SHP77 treated with DMSO at 0.1 percent for 48 hours (cell line): ENCODE measurements at regions not wholly inside any gene's neighbourhood (a gene's known extent, or its start where the extent isn't known, plus 50 kb on each side); places are given as distances from the start of the nearest gene placed in this dataset.
A peak's percentile ranks its signal among the peaks of the same experiment; 100 is the strongest.
"Not testable (repeated sequence)": the region's sequence is repeated elsewhere in the genome, so short reads cannot be mapped to it uniquely, and the experiment has no call there.

Experiments
- DNase-seq: peaks from one replicate; lab custom pipeline; 2025; lab: John Stamatoyannopoulos, UW

- not testable (repeated sequence) for DNase-seq
Observed at GRCh38 chr11:89615642-89616041, 94.5 kb upstream of the TRIM77 start.

DNA sequence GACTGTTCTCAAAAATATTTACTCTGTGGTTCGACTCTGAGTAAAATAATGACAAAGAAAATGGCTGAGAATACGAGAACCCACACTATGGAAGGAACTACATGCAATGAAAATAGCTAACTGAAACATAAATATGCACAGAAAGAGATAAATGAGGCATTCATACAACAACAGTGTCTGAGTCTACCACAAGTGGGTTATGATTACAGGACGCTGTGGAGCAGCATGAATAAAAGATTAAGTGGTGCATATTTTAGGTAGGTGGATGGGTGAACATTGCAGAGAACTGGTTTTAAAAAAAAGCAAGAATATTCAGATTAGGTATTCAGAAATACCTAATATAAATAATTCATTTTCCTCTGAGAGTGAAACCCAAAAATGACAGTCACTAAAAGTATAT lies 93.9 kb upstream of the TRIM77 start:
- not testable (repeated sequence) for DNase-seq

DNA sequence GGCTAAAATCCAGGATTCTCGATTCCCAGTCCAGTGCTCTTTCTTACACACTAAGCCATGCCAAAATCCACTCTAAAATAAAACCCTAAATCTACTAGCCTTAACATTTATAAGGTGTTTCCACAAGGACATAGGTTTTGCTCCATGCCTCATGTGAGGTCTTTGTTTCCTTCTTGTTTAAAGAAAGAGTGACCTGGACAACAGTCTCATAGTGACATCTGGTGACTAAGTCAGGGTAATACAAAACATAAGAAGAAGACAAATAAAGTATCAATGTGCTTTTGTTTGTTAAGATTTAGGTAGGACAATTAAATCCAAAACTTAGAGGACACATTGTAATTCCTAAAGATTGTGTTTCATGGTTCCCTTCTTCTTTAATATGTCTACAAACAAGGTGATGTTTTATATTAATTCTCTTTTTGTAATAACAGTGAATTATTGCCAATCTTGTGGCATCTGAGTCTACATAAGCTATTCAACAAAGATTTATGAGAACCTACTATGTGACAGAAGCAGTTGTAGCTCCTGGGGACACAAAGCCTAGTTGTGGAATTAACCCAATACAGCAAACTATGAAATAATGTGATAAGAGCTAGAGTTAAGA lies 93.0 kb upstream of the TRIM77 start:
- peak; percentile 15 for DNase-seq

GRCh38 chr11:89620721-89621120 lies 89.4 kb upstream of the TRIM77 start:
- DNase-seq, result not testable (repeated sequence)

GRCh38 chr11:89625171-89625570 lies 84.9 kb upstream of the TRIM77 start:
- no peak for DNase-seq

GRCh38 chr11:89626366-89626765 lies 83.7 kb upstream of the TRIM77 start:
- no peak for DNase-seq

- DNase-seq, result not testable (repeated sequence)
Observed at GRCh38 chr11:89626881-89627280, 83.2 kb upstream of the TRIM77 start.

- no peak for DNase-seq
Observed at GRCh38 chr11:89633135-89633705, 76.9 kb upstream of the TRIM77 start.

GRCh38 chr11:89640777-89641176 lies 69.3 kb upstream of the TRIM77 start:
- not testable (repeated sequence) for DNase-seq

GRCh38 chr11:89648232-89648631 lies 61.9 kb upstream of the TRIM77 start:
- DNase-seq, result not testable (repeated sequence)

DNA sequence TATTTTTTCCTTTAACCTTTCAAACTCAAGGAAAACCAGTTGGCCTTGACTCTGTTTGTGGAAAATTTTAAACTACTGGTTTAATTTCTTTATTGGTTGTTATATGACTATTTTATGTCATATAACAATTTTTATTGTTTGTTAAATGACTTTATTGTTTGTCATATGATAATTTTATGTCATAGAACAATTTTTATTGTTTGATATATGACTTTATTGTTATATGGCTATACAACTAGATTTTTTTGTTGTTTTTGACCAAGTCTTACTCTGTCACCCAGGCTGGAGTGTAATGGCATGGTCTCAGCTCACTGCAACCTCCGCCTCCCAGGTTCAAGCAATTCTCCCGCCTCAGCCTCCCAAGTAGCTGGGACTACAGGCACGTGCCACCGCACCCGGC lies 61.1 kb upstream of the TRIM77 start:
- not testable (repeated sequence) for DNase-seq

GRCh38 chr11:89654669-89655068 lies 55.4 kb upstream of the TRIM77 start:
- DNase-seq, result not testable (repeated sequence)

GRCh38 chr11:89658767-89659166 lies 51.3 kb upstream of the TRIM77 start:
- DNase-seq, result not testable (repeated sequence)

GRCh38 chr11:89659414-89659813 lies 50.7 kb upstream of the TRIM77 start:
- not testable (repeated sequence) for DNase-seq

GRCh38 chr11:89660234-89660633 lies 49.9 kb upstream of the TRIM77 start:
- DNase-seq, result no peak
